Right lobe of liver (tissue), 6 donors: ENCODE measurements at regions not wholly inside any gene's neighbourhood (a gene's known extent, or its start where the extent isn't known, plus 50 kb on each side); places are given as distances from the start of the nearest gene placed in this dataset.
A peak's percentile ranks its signal among the peaks of the same experiment; 100 is the strongest.

ENCODE experiments used
- ATAC-seq, 4 donors: fragments of 200-7000 bp; cut with Tn5 transposase; one replicate each; pipeline ENCODE4 v1.9.1; 2020; ENCODE audit warnings: mild to moderate bottlenecking in 4 of 4, moderate library complexity in 4 of 4
- DNase-seq, 3 donors: peaks; one replicate each; pipeline ENCODE4 v3.0.0-alpha.2; 2020
- H3K27ac ChIP-seq, 3 donors: fragments of 200-600 bp; one replicate each; pipeline ENCODE4 v1.8.0; 2022
- H3K27me3 ChIP-seq, 2 donors: fragments of 200-600 bp; one replicate each; pipeline ENCODE4 v1.8.0; 2022
- H3K36me3 ChIP-seq, 4 donors: fragments of 200-600 bp; sonication (generic) in 1 of 4; one replicate each; pipeline versions ENCODE4 v1.5.1 to v1.8.0; 2017 to 2022; ENCODE audit warnings: control low read depth in 1 of 4
- H3K4me1 ChIP-seq, 4 donors: fragments of 200-600 bp; sonication (generic) in 1 of 4; one replicate each; pipeline versions ENCODE4 v1.5.1 to v1.8.0; 2017 to 2022; ENCODE audit warnings: control low read depth in 1 of 4
- H3K4me3 ChIP-seq, 3 donors: fragments of 200-600 bp; one replicate each; pipeline ENCODE4 v1.8.0; 2022
- H3K9me3 ChIP-seq, 4 donors: fragments of 200-600 bp; sonication (generic) in 1 of 4; one replicate each; pipeline versions ENCODE4 v1.5.1 to v1.8.0; 2017 to 2022; ENCODE audit warnings: control low read depth in 1 of 4
- CTCF ChIP-seq, 4 donors: fragments of 200-600 bp in 3 of 4; fragments of 450-650 bp in 1 of 4; IDR thresholded peaks; one replicate each; pipeline versions ENCODE4 v1.5.1 to v1.8.0; 2016 to 2022; ENCODE audit warnings: antibody characterized with exemption in 4 of 4, mild to moderate bottlenecking in 2 of 4
- POLR2A ChIP-seq: fragments of 450-650 bp; IDR thresholded peaks from one replicate; pipeline ENCODE4 v1.6.1; 2017; ENCODE audit warnings: antibody characterized with exemption, mild to moderate bottlenecking
- WGBS: methylation state at CpG from one replicate; pipeline ENCODE4 v1.1.6; 2018; ENCODE audit warnings: low coverage, low lambda C conversion rate; ENCODE audit not compliant: insufficient coverage; ENCODE audit errors: missing lambda C conversion rate; 5-methylcytosine and 5-hydroxymethylcytosine counted together
- intact Hi-C, 2 donors: fragments of 100-400 bp; cut with DNase I; formaldehyde crosslinking; loops; one replicate each; pipeline versions ENCODE4 v1.11.2 to v1.14.1; 2022
- donor health status: DM: no; HTN: yes; CAD: no.
- donor health status: DM: no; HTN: no; CAD: no.
- donor health status: DM: no; HTN: no; CAD: no.
- donor health status: DM: no; HTN: yes; CAD: no.
- donor health status: DM: no; HTN: yes; CAD: no.

- intact Hi-C loops: no loop called here
- ATAC-seq: no peak
- no peaks in the 10 kb centered on the region for H3K27me3 ChIP-seq
- no peak overlapping the region for H3K4me3 ChIP-seq
- 63% methylated on average over 4 of the region's 4 CpGs for WGBS
- no peaks in the 10 kb centered on the region for H3K36me3 ChIP-seq
- H3K9me3 ChIP-seq: no peaks in the 10 kb centered on the region
- no peak for TF ChIP-seq POLR2A
- TF ChIP-seq CTCF (IDR thresholded peaks at IDR 0.05): no peak
- H3K4me1 ChIP-seq: no peaks in the 10 kb centered on the region
- DNase-seq: no peak
- H3K27ac ChIP-seq: no peak overlapping the region
These were observed 89.0 kb upstream of the GRIA4 start for GRCh38 chr11:105520706-105521345.

- H3K36me3 ChIP-seq: no peaks in the 10 kb centered on the region
- H3K9me3 ChIP-seq: no peaks in the 10 kb centered on the region
- ATAC-seq (no peak), DNase-seq (no peak)
- WGBS: 51% methylated on average over 5 of the region's 5 CpGs
- H3K4me1 ChIP-seq: no peaks in the 10 kb centered on the region
- H3K27ac ChIP-seq: no peak overlapping the region
- intact Hi-C loops: no loop called here
- TF ChIP-seq POLR2A (no peak), CTCF (IDR thresholded peaks at IDR 0.05) (no peak)
- H3K4me3 ChIP-seq: no peak overlapping the region
- no peaks in the 10 kb centered on the region for H3K27me3 ChIP-seq
These were observed 102.2 kb upstream of the GRIA4 start for GRCh38 chr11:105507496-105508254.

GRCh38 chr11:105492010-105492409 lies 117.9 kb upstream of the GRIA4 start:
- H3K4me1 ChIP-seq: no peaks in the 10 kb centered on the region
- no peaks in the 10 kb centered on the region for H3K27me3 ChIP-seq
- H3K36me3 ChIP-seq: no peaks in the 10 kb centered on the region
- DNase-seq (no peak), ATAC-seq (peak in 1 of 4 donors; percentile 14)
- H3K4me3 ChIP-seq: no peak overlapping the region
- no peaks in the 10 kb centered on the region for H3K9me3 ChIP-seq
- intact Hi-C loops: no loop called here
- TF ChIP-seq POLR2A: no peak
- no peak for TF ChIP-seq CTCF (IDR thresholded peaks at IDR 0.05)
- WGBS: 67% methylated on average over 1 of the region's 1 CpG
- no peak overlapping the region for H3K27ac ChIP-seq

GRCh38 chr11:105491394-105491793 lies 118.5 kb upstream of the GRIA4 start:
- no peak overlapping the region for H3K4me3 ChIP-seq
- no peak overlapping the region for H3K27ac ChIP-seq
- H3K36me3 ChIP-seq: no peaks in the 10 kb centered on the region
- no peak for ATAC-seq
- H3K27me3 ChIP-seq: no peaks in the 10 kb centered on the region
- WGBS: 67% methylated on average over 1 of the region's 1 CpG
- no peak for TF ChIP-seq CTCF (IDR thresholded peaks at IDR 0.05)
- no peak for TF ChIP-seq POLR2A
- no peaks in the 10 kb centered on the region for H3K4me1 ChIP-seq
- intact Hi-C loops: no loop called here
- H3K9me3 ChIP-seq: no peaks in the 10 kb centered on the region
- no peak for DNase-seq
